ENCODE measurements at regions not wholly inside any gene's neighbourhood (a gene's known extent, or its start where the extent isn't known, plus 50 kb on each side); places are given as distances from the start of the nearest gene placed in this dataset.

GRCh38 chr1:203570805-203571204 lies 55.8 kb upstream of the ATP2B4 start (continued):
- no peak for TF ChIP-seq CSRNP3 (CRISPR knock-in tag; IDR thresholded peaks at IDR 0.05)
- TF ChIP-seq BACH2 (CRISPR knock-in tag; IDR thresholded peaks at IDR 0.05; ENCODE audit: borderline replicate concordance): no peak

GRCh38 chr1:203571661-203572060 lies 55.0 kb upstream of the ATP2B4 start:
- no peak for TF ChIP-seq SNAI2 (CRISPR knock-in tag; IDR thresholded peaks at IDR 0.05)
- no peak for TF ChIP-seq ZNF8 (CRISPR knock-in tag; IDR thresholded peaks at IDR 0.05)
- no peak for TF ChIP-seq CSDC2 (CRISPR knock-in tag; IDR thresholded peaks at IDR 0.05)
- no peak for TF ChIP-seq CREB5 (CRISPR knock-in tag; IDR thresholded peaks at IDR 0.05; ENCODE audit: low read depth)
- no peak for TF ChIP-seq ZFP30 (CRISPR knock-in tag; IDR thresholded peaks at IDR 0.05)
- no peak for TF ChIP-seq BACH2 (CRISPR knock-in tag; IDR thresholded peaks at IDR 0.05; ENCODE audit: borderline replicate concordance)
- no peak for TF ChIP-seq ZFP3 (CRISPR knock-in tag; IDR thresholded peaks at IDR 0.05)
- no peak for TF ChIP-seq POU6F1 (CRISPR knock-in tag; IDR thresholded peaks at IDR 0.05; ENCODE audit: borderline replicate concordance, low read depth)
- no peak for TF ChIP-seq RARB (CRISPR knock-in tag; IDR thresholded peaks at IDR 0.05)
- no peak for TF ChIP-seq TOX (CRISPR knock-in tag; IDR thresholded peaks at IDR 0.05; ENCODE audit: borderline replicate concordance)
- no peak for TF ChIP-seq OSR1 (CRISPR knock-in tag; IDR thresholded peaks at IDR 0.05)
- TF ChIP-seq ARNTL (CRISPR knock-in tag; IDR thresholded peaks at IDR 0.05; ENCODE audit: borderline replicate concordance, low read depth): no peak
- no peak for TF ChIP-seq ISL1 (CRISPR knock-in tag; IDR thresholded peaks at IDR 0.05)
- TF ChIP-seq ZC3H10 (CRISPR knock-in tag; IDR thresholded peaks at IDR 0.05): no peak
- TF ChIP-seq CSRNP3 (CRISPR knock-in tag; IDR thresholded peaks at IDR 0.05): no peak
- TF ChIP-seq TSHZ2 (CRISPR knock-in tag; IDR thresholded peaks at IDR 0.05): no peak
- no peak for TF ChIP-seq TCF4 (CRISPR knock-in tag; IDR thresholded peaks at IDR 0.05; ENCODE audit: borderline replicate concordance)
- no peak for ATAC-seq

- TF ChIP-seq ESRRG (CRISPR knock-in tag; IDR thresholded peaks at IDR 0.05): no peak
- ATAC-seq: peak; percentile 71
Observed at GRCh38 chr1:203572134-203572625, 54.5 kb upstream of the ATP2B4 start.

GRCh38 chr1:203573730-203574129 lies 52.9 kb upstream of the ATP2B4 start:
- no peak for ATAC-seq
- TF ChIP-seq ZC3H10 (CRISPR knock-in tag; IDR thresholded peaks at IDR 0.05) (no peak), RARB (CRISPR knock-in tag; IDR thresholded peaks at IDR 0.05) (no peak), POU6F1 (CRISPR knock-in tag; IDR thresholded peaks at IDR 0.05; ENCODE audit: borderline replicate concordance, low read depth) (no peak), TCF4 (CRISPR knock-in tag; IDR thresholded peaks at IDR 0.05; ENCODE audit: borderline replicate concordance) (no peak), BACH2 (CRISPR knock-in tag; IDR thresholded peaks at IDR 0.05; ENCODE audit: borderline replicate concordance) (no peak), CSDC2 (CRISPR knock-in tag; IDR thresholded peaks at IDR 0.05) (no peak), ZNF565 (CRISPR knock-in tag; conservative IDR thresholded peaks at IDR 0.05; ENCODE audit: low read depth) (no peak), PPARA (CRISPR knock-in tag; IDR thresholded peaks at IDR 0.05; ENCODE audit: borderline replicate concordance) (no peak), TOX (CRISPR knock-in tag; IDR thresholded peaks at IDR 0.05; ENCODE audit: borderline replicate concordance) (no peak), ZFP3 (CRISPR knock-in tag; IDR thresholded peaks at IDR 0.05) (no peak), PATZ1 (CRISPR knock-in tag; IDR thresholded peaks at IDR 0.05; ENCODE audit: borderline replicate concordance) (no peak), CREB5 (CRISPR knock-in tag; IDR thresholded peaks at IDR 0.05; ENCODE audit: low read depth) (no peak)
